ENCODE measurements at regions not wholly inside any gene's neighbourhood (a gene's known extent, or its start where the extent isn't known, plus 50 kb on each side); places are given as distances from the start of the nearest gene placed in this dataset.

- DNase-seq, result no peak
Measured at GRCh38 chr21:24294171-24294570, 1313.1 kb downstream of the MRPL39 start.

DNA sequence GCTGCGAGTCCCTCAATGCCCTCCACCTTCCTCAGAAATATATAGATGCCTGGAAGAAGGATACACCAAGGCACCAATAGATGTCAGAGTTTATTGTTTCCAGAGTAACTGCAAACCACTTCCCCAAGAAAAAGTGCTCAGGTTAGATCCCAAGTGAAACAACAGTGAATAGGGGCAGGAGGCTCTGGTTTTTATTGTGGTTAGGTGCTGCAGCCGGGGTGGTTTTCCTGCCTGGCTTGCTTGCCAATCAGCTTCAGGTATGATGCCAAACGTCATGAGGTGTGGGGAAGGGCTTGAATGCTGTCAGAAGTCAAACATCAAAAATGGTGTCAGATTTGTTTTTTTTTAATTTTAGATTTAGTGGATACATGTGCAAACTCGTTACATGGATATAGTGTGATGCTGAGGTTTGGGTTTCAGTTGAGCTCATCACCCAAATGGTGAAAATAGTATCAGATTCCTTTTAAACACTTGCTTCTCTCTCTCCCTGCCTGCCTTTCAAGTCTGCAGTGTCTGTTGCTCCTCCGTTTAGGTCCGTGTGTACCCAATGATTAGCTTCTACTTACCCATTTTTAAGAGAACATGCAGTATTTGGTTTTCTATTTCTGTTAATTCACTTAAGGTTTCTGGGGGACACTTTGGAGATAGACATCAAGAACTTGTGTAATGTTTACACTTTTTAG, 1317.0 kb downstream of the MRPL39 start:
- no peak for DNase-seq

GRCh38 chr21:24289539-24289938, 1317.7 kb downstream of the MRPL39 start:
- no peak for DNase-seq

DNA sequence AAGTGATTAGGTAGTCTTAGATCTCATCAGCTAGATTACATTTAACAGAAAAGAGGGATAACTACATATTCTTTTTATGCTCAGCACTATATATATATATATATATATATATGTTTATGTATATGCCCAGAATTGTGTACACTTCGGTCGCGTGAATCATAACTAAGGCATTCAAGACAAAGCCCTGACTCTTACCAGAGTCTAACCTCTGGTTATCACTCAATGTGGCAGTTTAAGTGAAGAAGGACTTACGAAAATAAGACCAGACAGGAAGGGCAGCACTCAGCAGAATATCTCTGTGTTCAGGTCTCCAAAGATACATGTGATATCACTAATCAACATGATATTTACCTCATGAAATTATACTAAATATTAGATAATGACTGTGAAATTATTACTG, 1326.7 kb downstream of the MRPL39 start:
- no peak for DNase-seq

- no peak for DNase-seq
Measured at GRCh38 chr21:24278711-24279110, 1328.6 kb downstream of the MRPL39 start.

GRCh38 chr21:24276204-24276603, 1331.1 kb downstream of the MRPL39 start:
- no peak for DNase-seq

DNA sequence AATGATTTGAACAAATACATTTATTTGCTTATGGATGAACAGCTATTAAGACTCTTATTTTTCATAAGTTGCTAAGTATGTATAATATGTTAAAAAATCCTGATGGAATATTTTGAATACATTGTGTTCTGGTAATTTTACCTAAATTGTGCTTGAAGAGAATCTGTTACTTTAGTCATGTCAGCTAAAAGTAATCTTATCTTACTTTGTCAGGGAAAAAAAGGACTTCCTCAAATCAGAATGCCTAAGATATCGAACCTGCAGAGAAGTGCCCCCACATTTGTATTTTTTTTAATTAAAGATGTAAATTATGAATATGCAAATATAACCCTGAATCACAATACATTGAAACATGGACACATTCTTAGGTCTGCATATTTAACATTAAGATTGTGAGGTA, 1331.7 kb downstream of the MRPL39 start:
- no peak for DNase-seq

DNA sequence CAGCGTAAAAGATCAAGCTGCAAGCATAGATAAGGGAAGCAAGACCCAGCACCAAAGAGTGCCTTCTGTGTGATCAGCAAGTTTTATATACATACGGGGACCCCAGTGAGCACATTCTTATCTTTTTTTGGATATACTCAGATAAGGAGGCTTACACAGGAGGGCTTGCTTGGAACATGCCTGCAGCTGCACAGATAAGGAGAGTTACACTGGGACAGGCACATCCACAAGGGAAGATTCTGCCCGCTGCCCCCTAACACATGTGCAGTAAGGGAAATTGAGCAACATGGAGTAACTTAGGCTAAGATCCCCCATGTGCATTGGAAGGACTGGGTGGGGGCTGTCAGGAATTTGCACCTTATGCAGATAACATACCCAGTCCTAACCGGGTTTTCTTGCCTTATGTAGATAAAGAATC, 1334.8 kb downstream of the MRPL39 start:
- DNase-seq, result no peak

DNA sequence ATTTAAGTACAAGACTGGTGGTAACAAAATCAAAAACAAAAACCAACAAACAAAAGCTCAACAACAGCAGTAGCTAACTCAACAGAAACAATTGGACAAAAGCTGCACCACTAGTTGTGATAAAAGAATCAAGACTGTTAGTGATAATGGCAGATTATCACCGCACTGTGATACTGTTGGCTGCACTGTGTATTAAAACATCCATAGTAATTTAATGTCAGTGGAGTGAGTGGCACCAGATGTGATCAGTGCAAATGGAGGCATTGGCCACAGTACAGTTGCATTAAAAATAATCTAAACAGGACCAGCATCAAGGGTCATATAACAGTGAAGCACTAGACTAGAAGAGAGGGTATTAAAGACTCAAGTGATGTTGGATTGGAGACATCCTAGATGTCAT, 1341.3 kb downstream of the MRPL39 start:
- no peak for DNase-seq

- no peak for DNase-seq
Measured at GRCh38 chr21:24260751-24261150, 1346.5 kb downstream of the MRPL39 start.

GRCh38 chr21:24259241-24259640, 1348.0 kb downstream of the MRPL39 start:
- no peak for DNase-seq

DNA sequence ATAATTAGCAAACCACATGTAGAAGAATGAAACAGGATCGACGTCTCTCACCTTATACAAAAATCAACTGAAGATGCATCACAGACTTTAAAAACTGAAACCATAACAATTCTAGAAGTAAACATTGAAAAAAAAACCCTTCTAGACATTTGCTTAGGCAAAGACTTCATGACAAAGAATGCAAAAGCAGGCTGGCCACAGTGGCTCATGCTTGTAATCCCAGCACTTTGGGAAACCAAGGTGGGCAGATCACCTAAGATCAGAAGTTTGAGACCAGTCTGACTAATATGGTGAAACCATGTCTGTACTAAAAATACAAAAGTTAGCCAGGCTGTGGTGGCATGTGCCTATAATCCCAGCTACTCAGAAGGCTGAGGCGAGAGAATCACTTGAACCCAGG, 1351.7 kb downstream of the MRPL39 start:
- no peak for DNase-seq

DNA sequence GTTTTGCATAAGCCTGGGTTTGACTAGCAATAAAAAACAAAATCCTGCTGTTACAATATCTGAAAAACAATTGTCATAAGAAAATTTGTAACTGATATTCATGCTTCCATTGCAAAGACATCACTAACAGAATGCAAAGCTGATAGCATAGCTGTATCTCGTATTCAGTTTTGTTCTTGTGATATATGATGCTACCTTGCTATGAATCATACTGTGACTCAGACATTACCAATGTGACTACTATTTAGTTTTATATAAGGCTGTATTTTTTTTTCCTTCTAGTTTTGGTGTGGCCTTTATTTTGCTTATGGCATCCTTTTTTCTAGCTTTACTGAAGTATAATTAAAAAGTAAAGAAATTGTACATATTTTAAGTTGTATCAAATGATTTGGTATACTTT, 1381.8 kb downstream of the MRPL39 start:
- DNase-seq, result no peak

- DNase-seq, result no peak
Measured at GRCh38 chr21:24224422-24224821, 1382.9 kb downstream of the MRPL39 start.

DNA sequence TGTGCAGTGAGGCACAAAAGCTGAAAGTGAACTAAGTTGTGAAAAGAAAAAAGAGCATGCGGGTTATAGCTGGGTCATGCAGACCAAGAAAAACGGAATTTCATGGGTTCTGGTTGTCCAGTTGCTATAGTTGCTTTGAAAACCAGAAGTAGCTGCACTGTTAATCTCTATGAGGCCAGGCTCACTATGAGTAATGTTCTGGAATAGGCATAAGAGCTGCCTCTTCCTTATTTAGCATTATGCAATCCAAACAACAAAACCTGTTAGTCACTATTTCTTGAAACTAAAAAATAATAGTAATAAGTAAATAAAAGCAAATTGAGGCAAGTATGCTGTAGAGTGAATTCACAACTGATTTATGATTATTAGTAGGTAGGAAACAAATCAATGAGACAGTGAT, 1383.7 kb downstream of the MRPL39 start:
- DNase-seq, result no peak

GRCh38 chr21:24222676-24223075, 1384.6 kb downstream of the MRPL39 start:
- no peak for DNase-seq

- DNase-seq, result no peak
Measured at GRCh38 chr21:24220446-24220845, 1386.8 kb downstream of the MRPL39 start.

- no peak for DNase-seq
Measured at GRCh38 chr21:24217151-24217550, 1390.1 kb downstream of the MRPL39 start.

DNA sequence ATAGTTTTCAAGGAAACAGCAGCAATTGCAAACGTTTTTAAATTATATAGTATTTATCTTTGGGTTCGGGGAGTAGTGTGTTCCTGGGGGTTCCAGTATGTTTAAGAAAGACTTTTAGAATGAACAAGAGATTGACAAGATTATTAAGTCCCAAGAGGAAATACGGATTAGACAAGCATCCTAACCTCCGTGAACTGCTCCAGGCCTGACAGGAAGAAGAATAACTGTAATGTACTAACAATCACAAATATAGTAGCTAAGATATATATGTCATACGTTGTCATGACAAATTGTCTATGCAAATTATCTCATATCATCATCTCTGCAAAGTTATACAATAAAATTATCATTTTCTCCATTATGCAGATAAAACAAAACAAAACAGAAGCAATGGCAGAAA, 1397.2 kb downstream of the MRPL39 start:
- DNase-seq, result no peak

DNA sequence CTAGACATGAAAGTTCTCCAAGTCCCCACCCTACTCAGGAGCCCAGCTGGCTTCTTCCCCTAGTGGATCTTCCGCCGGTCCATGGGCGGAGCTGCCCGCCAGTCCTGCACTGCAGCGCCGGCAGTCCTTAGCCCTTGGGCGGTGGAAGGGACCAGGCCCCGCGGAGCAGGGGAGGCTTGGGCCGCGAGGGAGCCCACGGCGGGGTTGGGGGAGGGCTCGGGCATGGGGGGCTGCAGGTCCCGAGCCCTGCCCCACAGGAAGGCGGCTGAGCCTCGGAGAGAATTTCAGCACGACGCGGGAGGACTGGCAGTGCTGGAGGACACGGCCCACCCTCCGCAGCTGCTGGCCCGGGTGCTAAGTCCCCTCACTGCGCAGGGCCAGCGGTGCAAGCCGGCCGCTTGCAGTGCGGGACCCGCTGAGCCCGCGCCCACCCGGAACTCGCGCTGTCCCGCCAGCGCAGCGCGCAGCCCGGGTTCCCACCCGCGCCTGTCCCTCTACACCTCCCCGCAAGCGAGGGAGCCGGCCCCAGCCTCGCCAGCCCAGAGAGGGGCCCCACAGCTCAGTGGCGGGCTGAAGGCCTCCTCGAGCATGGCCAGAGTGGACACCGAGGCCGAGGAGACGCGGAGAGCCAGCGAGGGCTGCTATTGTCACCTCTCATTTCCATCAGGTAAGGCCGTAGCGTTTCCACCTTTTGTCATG, 1398.6 kb downstream of the MRPL39 start:
- DNase-seq, result no peak

DNA sequence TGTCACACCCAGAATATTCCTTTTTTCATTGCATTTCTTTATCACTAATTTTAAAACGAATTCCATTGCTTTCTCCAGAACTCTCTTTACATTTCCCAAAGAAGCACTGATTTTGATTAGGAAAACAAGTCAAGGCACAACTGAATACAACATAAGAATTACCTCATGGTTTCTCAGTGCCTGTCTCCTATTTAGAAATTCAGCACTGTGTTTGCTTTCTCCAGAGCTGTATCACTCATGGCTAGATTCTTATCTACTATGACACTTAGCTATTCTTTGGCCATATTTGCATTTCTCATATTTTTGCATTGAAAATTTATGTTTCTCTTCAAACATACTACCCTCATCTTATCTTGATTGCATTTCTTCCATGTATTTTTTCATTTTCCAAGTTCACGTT, 1402.0 kb downstream of the MRPL39 start:
- DNase-seq, result no peak

- DNase-seq, result no peak
Measured at GRCh38 chr21:24204641-24205040, 1402.6 kb downstream of the MRPL39 start.

DNA sequence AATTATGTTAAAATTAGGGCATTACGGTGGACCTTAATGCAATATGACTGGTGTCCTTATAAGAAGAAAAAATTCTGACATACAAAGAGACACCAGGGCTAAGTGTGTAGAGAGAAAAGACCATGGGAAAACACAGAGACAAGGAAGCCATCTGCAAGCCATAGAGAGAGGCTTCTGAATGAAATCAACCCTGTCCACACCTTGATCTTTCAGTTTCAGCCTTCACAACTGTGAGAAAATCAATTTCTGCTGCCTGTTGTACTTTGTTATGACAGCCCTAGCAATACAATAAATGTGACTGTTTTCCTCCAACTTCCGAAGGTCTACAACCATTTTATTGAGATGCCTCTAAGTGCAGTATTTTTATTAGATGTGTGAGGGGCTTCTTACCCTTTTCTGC, 1407.2 kb downstream of the MRPL39 start:
- no peak for DNase-seq

DNA sequence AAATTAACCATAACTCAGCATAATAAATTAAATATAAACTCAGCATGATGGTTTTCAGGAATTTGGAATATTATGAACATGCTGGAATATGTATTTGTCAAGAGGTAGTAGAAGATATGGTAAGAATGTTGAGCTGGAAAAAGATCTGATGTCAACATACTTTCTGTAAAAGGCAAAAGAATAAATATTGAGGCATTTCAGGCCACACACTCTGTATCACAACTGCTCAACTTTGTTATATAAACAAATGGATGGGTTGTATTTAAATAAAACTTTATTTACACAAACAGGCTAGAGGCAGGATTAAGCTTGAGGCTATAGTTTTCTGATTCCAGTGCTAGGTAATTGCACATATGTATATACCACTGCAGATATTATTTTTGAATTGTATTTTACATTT, 1409.4 kb downstream of the MRPL39 start:
- DNase-seq, result no peak

DNA sequence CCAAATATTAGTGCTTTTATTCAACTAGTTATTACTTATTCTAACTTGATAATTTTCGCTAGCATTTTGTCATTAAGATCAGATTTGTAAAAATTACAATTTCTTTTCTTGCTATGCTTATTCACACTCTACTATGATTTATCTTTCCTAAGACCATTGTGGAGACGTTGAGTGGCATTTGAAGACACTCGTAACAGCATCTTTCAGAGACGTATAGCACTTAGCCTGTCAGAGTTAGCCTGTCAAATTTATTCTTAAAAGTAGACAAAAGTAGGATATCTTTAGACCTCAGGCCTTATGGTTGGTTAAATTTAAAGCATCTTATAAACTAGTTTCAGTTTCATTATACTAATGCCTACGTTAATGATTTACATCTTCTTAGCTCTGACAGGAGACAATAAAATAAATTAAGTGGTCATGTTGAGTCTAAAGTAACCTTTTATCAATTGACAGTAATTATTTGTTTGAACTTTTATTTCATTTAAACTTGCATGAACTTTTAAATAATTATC, 1410.1 kb downstream of the MRPL39 start:
- DNase-seq, result no peak

Measured in stimulated activated naive CD4-positive, alpha-beta T cell treated with Interleukin-2 at 50 U/mL for 16 hours (primary cell).